NCI-H2029 (cell line): ENCODE measurements at regions not wholly inside any gene's neighbourhood (a gene's known extent, or its start where the extent isn't known, plus 50 kb on each side); places are given as distances from the start of the nearest gene placed in this dataset.
"Not testable (repeated sequence)": the region's sequence is repeated elsewhere in the genome, so short reads cannot be mapped to it uniquely, and the experiment has no call there.

Source experiments
- DNase-seq: peaks from one replicate; lab custom pipeline; 2025; lab: John Stamatoyannopoulos, UW

- DNase-seq, result not testable (repeated sequence)
Measured at GRCh38 chr10:61818251-61818650, 83.2 kb upstream of the ARID5B start.

DNA sequence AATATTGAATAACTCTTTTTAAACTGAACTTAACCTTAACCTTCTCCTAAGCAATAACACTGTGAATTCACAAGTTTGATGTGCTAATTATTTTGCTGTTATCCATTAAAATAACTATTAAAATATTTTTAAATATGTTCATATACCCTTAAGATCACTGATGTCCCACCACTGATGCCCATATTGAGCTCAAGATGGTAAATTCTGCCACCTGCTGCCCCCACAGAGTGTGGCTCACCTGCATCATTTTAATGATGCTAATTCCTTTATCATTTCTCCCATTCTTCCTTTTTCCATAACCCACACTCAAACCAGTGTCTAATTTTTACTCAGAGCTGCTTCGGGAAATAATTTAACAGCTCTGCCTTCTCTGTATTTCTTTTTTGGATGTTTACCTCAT is 82.3 kb upstream of the ARID5B start:
- DNase-seq, result no peak

- no peak for DNase-seq
Measured at GRCh38 chr10:61821153-61821552, 80.3 kb upstream of the ARID5B start.

DNA sequence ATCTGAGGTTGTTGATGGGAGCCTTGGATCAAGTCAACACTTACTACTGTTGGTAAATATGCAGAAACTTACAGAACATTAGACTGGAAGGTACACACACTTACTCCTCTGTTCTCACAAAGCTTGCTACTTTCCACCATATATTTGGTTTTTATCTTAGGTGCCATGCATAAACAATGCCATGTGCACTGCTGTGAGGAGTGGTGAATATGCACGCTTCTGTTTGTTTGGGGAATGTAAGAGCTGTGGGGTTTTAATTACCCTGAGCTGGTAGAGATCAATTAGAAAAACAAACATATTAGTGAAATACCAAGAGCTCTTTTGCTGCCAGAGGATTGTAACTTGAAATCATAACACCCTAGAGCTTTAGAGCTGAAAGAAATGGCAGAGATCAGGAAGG is 79.8 kb upstream of the ARID5B start:
- no peak for DNase-seq

GRCh38 chr10:61822096-61822495 is 79.4 kb upstream of the ARID5B start:
- no peak for DNase-seq

- DNase-seq, result no peak
Measured at GRCh38 chr10:61822781-61823230, 78.7 kb upstream of the ARID5B start.

DNA sequence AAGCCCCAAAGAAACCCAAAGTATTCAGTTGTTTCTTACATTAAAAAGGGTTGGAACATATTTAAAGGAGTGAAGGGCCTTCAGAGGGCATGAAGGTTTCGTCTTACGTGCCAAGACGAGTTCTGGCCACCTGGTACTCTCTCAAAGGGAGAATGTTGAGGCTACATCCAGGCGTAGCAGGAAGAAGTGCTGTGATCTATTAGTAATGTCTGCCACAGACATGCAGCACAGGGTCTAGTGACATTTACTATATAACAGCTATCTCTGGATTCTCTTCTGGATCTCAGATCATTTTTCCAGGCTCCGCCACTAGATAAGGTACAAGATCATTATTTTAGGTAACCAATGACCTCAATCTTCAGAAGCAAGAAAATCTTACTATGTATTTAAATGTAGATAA is 76.5 kb upstream of the ARID5B start:
- DNase-seq, result no peak

GRCh38 chr10:61825628-61826027 is 75.9 kb upstream of the ARID5B start:
- DNase-seq, result no peak

- no peak for DNase-seq
Measured at GRCh38 chr10:61828034-61828433, 73.5 kb upstream of the ARID5B start.

DNA sequence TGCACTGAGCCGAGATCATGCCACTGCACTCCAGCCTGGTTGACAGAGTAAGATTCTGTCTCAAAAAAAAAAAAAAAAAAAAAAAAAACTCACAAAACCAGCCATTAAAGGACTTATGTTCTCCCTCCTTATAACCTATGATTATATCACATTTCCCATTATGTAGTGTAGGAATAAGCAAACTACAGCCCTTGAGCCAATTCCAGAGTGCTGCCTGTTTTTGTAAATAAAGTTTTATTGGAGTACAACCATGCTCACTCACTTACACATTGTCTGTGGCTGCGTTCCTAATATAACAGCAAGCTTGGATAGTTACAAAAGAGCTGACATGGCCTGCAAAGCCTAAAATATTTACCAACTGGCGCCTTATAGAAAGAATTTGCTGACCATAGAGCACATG is 72.7 kb upstream of the ARID5B start:
- DNase-seq, result no peak

DNA sequence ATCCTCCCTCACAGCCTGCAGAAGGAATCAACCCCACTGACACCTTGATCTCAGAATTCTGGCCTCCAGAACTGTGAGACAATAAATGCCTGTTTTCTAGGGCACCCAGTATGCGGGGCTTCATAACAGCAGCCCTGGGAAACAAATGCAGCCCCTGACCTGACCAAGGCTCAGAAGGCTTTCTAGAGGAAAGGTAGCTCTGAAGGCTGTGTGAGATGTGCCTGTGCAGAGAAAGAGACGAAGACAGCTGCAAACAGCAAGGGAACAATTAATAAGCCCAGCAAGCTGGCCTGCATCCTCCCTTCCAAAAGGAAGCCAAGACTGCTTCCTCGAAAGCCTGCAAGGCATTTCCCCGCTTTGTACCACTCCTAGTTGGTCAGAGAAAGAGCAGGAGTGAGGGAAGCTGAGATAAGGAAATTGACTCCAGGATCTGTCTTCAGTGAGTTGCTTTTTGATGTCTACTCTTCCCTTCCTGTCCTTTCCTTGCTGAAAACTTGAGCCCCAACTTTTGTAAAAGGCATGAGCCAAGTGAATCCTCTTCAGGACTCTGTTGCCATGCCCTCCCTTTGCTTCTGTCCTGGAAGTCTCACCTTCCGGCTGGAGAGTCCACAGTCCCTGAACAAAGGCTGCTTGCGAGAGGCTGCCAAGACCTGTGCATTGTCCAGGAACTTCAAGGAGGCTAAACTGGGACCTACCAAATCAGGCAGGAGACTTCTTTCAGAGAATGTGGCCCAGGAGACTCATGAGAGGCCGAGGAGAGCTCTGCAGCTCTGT is 71.2 kb upstream of the ARID5B start:
- no peak for DNase-seq

DNA sequence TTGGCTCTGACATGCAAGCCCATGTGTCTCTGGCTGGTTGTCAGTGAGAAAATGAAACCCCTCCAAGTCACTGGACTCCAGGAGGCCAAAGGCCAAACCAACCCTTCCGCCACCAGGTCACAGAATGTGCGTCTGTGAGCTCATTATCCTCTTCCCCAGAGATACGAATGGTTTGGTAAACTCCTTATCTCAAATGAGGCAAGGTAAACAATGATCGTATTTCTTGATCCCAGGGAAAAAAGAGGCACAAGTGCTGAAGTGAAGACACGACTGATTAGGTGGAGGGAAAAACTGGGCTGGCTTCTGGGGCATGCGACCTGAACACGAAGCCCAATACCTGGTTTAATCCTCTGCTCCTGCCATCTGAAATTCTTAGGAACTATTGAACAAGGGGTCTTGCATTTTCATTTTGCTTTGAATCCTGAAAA is 70.6 kb upstream of the ARID5B start:
- DNase-seq, result no peak

DNA sequence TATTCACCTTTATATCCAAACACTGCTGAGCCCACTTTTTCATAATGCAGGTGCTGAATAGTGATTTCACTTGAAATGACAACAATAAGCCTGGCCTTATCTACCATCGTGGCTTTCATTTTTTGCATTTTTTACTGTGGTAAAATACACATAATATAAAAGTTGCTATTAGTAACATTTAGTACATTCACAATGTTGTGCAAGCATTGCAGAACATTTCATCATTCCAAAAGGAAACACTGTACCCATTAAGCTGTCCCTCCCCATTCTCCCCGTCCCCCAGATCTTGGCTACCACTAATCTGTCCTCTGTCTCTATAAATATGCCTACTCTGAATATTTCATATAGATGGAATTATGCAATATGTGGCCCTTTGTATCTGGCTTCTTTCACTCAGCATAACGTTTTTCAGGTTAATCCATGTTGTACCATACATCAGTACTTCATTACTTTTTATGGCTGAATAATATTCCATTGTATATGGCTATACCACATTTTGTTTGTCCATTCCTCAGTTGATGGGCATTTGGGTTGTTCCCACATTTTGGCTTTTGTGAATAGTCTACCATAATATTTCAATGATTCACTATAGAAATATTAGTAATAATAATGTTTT is 68.5 kb upstream of the ARID5B start:
- DNase-seq, result no peak

DNA sequence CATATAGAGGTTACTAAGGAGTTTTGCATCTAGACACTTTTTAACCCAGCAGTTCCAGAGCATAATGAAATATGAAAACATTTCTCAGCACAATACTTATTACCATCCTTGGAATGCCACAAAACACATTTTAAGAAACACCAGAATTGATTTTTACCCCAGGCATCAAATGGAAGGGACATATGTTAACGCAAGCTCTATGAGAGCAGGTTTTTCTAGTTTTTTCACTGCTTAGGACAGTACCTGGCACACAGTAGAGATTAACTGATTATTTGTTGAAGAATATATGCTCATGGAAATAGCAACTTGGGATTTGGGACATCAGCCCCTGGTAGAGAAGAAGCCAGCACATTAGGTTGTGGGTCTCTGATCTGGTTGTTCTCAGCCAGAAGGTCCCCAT is 67.0 kb upstream of the ARID5B start:
- no peak for DNase-seq

- no peak for DNase-seq
Measured at GRCh38 chr10:61835069-61835945, 66.2 kb upstream of the ARID5B start.

GRCh38 chr10:61835946-61836887 is 65.3 kb upstream of the ARID5B start:
- no peak for DNase-seq

DNA sequence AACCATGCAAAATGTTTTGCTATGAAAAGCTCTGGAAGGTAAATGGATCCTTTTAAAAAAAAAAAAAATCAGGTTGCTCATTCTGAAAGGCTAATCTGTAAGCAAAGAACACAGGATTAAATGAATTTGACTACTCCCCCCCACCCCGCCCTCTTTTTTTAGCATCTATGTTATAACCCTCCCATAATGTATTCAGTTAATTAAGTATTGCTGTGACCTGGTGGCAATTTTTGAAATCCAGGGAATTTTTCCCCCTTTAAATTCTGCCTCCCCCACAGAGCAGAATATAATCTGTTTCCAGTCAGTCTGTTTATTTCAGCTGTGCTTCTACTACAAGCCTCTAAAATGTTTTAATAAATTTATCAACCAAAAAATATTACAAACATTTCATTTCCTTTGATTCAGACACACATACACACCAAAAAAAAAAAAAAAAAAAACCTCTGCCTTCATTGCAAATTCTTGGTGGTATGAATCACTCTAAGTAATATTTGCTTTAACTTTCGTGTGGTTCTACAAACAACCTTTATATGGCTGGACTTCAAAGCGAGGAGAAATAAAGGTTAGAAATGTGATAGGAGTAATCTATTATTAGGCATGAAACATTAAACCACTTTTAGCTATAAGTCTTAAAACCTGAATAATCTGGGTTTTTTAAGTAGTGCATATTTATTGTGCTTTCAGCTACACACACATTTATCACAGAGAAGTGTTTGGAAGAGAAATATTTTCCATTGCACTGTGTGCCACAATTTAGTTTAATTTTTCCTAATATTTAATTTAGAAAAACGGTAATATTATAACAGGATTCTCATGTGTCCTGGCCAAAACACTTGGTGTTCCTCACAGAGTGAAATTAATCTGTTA is 64.4 kb upstream of the ARID5B start:
- DNase-seq, result peak; percentile 9

GRCh38 chr10:61837755-61838171 is 63.7 kb upstream of the ARID5B start:
- no peak for DNase-seq

DNA sequence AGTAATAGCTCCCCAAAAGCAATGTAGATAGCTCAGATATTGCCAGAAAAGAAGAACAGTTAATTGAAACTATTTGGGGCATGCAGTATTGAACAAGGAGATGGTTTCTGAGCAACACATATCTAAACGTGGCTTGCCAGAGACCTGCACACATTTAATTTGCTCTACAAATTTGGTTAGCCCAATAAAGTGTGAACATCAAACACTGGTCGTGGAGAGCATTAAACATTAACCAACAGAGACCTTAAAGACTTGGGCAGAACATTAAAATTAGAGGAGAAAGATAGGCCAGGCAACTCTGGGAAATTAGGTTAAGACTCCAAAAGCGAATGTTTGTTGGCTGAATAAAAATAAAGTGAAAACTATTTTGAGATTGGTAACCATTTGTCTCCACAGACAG is 61.6 kb upstream of the ARID5B start:
- DNase-seq, result no peak

- DNase-seq, result no peak
Measured at GRCh38 chr10:61840403-61840802, 61.1 kb upstream of the ARID5B start.
